MM.1S (cell line): ENCODE measurements at regions not wholly inside any gene's neighbourhood (a gene's known extent, or its start where the extent isn't known, plus 50 kb on each side); places are given as distances from the start of the nearest gene placed in this dataset.

Source experiments
- DNase-seq: peaks from one replicate; pipeline ENCODE4 v3.0.0-alpha.2; 2015
- H2AFZ ChIP-seq: fragments of 300-600 bp; sonication (generic); 2 replicates; pipeline ENCODE4 v1.6.0; 2016; ENCODE audit warnings: antibody characterized with exemption, low read length
- H3F3A ChIP-seq: fragments of 300-600 bp; sonication (generic); 2 replicates; pipeline ENCODE4 v1.6.1; 2016; ENCODE audit warnings: mild to moderate bottlenecking, antibody characterized with exemption, low read length, moderate library complexity, mixed read lengths; ENCODE audit not compliant: insufficient read depth
- H3K27ac ChIP-seq: fragments of 300-600 bp; sonication (generic); 2 replicates; pipeline ENCODE4 v1.5.1; 2016; ENCODE audit warnings: mild to moderate bottlenecking, low read length
- H3K27me3 ChIP-seq: fragments of 300-600 bp; sonication (generic); replicated peaks from 2 replicates; pipeline ENCODE4 v1.6.0; 2016; ENCODE audit warnings: low read length; ENCODE audit not compliant: insufficient read depth
- H3K36me3 ChIP-seq: fragments of 300-600 bp; sonication (generic); replicated peaks from 2 replicates; pipeline ENCODE4 v1.6.1; 2016; ENCODE audit warnings: mild to moderate bottlenecking, low read length, mixed read lengths; ENCODE audit not compliant: insufficient read depth
- H3K4me1 ChIP-seq: fragments of 300-600 bp; sonication (generic); 2 replicates; pipeline ENCODE4 v1.6.1; 2016; ENCODE audit warnings: low read length, mixed read lengths
- H3K4me2 ChIP-seq: fragments of 300-600 bp; sonication (generic); 2 replicates; pipeline ENCODE4 v1.6.0; 2016; ENCODE audit warnings: low read depth, low read length
- H3K4me3 ChIP-seq: fragments of 300-600 bp; sonication (generic); 2 replicates; pipeline ENCODE4 v1.5.1; 2016; ENCODE audit warnings: low read length, mixed read lengths
- H3K79me2 ChIP-seq: fragments of 300-600 bp; sonication (generic); 2 replicates; pipeline ENCODE4 v1.6.1; 2016; ENCODE audit warnings: mixed run types, low read length, mixed read lengths
- H3K9ac ChIP-seq: fragments of 300-600 bp; sonication (generic); 2 replicates; pipeline ENCODE4 v1.6.1; 2016; ENCODE audit warnings: low read length, mixed read lengths
- H3K9me2 ChIP-seq: fragments of 300-600 bp; sonication (generic); replicated peaks from 2 replicates; pipeline ENCODE4 v1.6.1; 2016; ENCODE audit warnings: mild to moderate bottlenecking, low read length, mixed read lengths; ENCODE audit not compliant: insufficient read depth
- H3K9me3 ChIP-seq: fragments of 300-600 bp; sonication (generic); replicated peaks from 2 replicates; pipeline ENCODE4 v1.6.1; 2016; ENCODE audit warnings: mild to moderate bottlenecking, low read length, mixed read lengths; ENCODE audit not compliant: insufficient read depth
- H4K20me1 ChIP-seq: fragments of 300-600 bp; sonication (generic); 2 replicates; pipeline ENCODE4 v1.6.1; 2016; ENCODE audit warnings: mild to moderate bottlenecking, low read length, moderate library complexity, mixed read lengths; ENCODE audit not compliant: insufficient read depth
- CTCF ChIP-seq: fragments of 300-600 bp; sonication (generic); IDR thresholded peaks from 2 replicates; pipeline ENCODE4 v1.5.1; 2016; ENCODE audit warnings: antibody characterized with exemption, low read length, mixed read lengths
- EZH2 ChIP-seq: fragments of 300-600 bp; sonication (generic); optimal IDR thresholded peaks from 2 replicates; pipeline ENCODE3; 2017; ENCODE audit warnings: low read depth, mild to moderate bottlenecking, antibody characterized with exemption, low read length, mixed read lengths
- EZH2phosphoT487 ChIP-seq: fragments of 300-600 bp; sonication (generic); IDR thresholded peaks from 2 replicates; pipeline ENCODE4 v1.6.1; 2018; ENCODE audit warnings: antibody characterized with exemption, low read length

DNA sequence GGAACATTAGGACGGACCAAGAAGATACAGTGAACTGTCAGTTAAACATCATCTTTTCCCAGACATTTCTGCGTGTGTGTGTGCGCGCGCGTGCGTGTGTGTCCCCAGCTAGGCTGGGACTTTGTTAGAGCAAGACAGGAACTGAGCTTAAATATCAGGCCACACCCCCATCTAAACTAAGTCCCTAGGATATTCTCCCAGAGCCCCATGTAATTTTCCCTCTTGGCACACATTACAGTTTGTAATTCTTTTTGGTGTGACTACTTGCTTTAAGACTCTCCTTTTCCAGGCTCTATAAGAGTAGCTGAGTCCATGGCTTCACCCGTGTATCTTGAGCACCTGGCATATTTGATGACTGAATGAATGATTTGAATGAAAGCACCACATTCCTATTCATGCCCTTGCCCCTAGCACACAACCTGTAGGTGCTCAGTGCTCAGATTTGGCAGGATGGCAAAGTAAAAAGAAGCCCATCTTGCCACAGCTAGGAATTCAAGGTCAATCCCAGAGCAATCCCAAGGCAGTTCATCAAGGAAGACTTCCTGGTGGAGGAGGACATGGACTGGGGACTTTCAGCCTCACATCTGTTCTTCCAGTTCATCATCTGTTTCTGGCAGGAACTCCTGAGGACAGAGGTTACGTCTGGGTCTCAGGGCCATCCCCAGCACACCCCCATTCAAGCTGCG, 69.2 kb downstream of the MRPL14 start:
- no peaks in the 10 kb centered on the region for H3K9me2 ChIP-seq
- H3K4me2 ChIP-seq, result no peak overlapping the region
- H3K4me3 ChIP-seq, result no peak overlapping the region
- H3K4me1 ChIP-seq, result no peaks in the 10 kb centered on the region
- TF ChIP-seq EZH2 (no peak), CTCF (no peak), EZH2phosphoT487 (no peak)
- no peaks in the 10 kb centered on the region for H3K79me2 ChIP-seq
- no peaks in the 10 kb centered on the region for H3K27me3 ChIP-seq
- H3K9ac ChIP-seq, result no peak overlapping the region
- H3K9me3 ChIP-seq, result no peaks in the 10 kb centered on the region
- no peaks in the 10 kb centered on the region for H3F3A ChIP-seq
- H3K27ac ChIP-seq, result no peak overlapping the region
- no peaks in the 10 kb centered on the region for H3K36me3 ChIP-seq
- no peaks in the 10 kb centered on the region for H4K20me1 ChIP-seq
- H2AFZ ChIP-seq, result no peak overlapping the region
- no peak for DNase-seq

- H3K36me3 ChIP-seq, result no peaks in the 10 kb centered on the region
- TF ChIP-seq CTCF (no peak), EZH2phosphoT487 (no peak), EZH2 (no peak)
- no peaks in the 10 kb centered on the region for H3F3A ChIP-seq
- no peaks in the 10 kb centered on the region for H3K27me3 ChIP-seq
- H2AFZ ChIP-seq, result no peak overlapping the region
- no peak overlapping the region for H3K9ac ChIP-seq
- no peaks in the 10 kb centered on the region for H3K4me1 ChIP-seq
- no peak overlapping the region for H3K27ac ChIP-seq
- no peaks in the 10 kb centered on the region for H3K9me2 ChIP-seq
- no peaks in the 10 kb centered on the region for H4K20me1 ChIP-seq
- H3K4me2 ChIP-seq, result no peak overlapping the region
- no peak overlapping the region for H3K4me3 ChIP-seq
- DNase-seq, result no peak
- H3K79me2 ChIP-seq, result no peaks in the 10 kb centered on the region
- H3K9me3 ChIP-seq, result no peaks in the 10 kb centered on the region
Observed at GRCh38 chr6:44057238-44057930, 69.9 kb downstream of the MRPL14 start.

DNA sequence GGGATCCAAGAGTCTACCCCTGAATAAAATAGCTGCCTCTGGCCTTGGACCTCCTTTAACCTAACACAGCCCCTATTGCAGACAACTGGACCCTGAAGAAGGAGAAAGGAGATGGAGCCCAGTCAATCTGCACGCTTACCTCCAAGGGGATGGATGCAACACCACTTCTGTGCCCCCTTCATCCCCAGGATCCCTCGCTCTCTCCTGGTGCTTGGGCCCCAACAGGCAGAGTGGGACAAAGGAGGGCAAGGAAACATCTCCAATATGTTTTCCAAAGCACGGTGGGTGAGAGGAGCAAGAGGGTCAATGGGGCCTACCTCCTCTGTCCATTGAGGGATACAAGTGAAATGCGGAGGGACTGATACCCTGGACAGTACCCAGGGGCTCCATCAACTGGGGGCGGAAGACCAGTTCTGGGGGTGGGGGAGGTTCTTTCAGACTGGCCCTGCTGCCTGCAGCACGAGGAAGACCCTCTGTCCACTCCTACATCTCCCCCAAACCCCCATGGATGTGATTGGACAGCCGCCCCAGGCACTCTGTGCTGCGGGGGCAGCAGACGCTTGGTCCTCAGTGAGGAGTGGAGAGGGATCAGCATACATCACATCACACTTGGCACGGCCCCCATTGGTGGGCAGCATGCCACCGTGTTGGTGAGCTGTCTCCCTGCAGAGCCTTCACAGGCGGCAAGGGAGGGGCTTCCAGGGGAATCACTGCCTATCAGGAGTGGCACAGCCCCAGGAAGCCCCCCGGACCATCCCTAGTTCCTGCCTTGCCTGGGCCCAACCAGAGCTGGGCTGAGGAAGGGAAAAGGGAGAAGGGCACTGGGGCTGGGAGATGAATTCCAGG, 70.6 kb downstream of the MRPL14 start:
- no peak overlapping the region for H3K4me2 ChIP-seq
- no peak overlapping the region for H3K9ac ChIP-seq
- TF ChIP-seq CTCF, result no peak
- no peak for TF ChIP-seq EZH2
- no peak for TF ChIP-seq EZH2phosphoT487
- no peaks in the 10 kb centered on the region for H4K20me1 ChIP-seq
- H3K9me3 ChIP-seq, result no peaks in the 10 kb centered on the region
- no peak for DNase-seq
- no peak overlapping the region for H3K4me3 ChIP-seq
- no peaks in the 10 kb centered on the region for H3F3A ChIP-seq
- H3K9me2 ChIP-seq, result no peaks in the 10 kb centered on the region
- no peaks in the 10 kb centered on the region for H3K4me1 ChIP-seq
- no peak overlapping the region for H2AFZ ChIP-seq
- H3K36me3 ChIP-seq, result no peaks in the 10 kb centered on the region
- H3K27me3 ChIP-seq, result no peaks in the 10 kb centered on the region
- no peaks in the 10 kb centered on the region for H3K79me2 ChIP-seq
- H3K27ac ChIP-seq, result no peak overlapping the region
